GM23338 (cell line): ENCODE measurements at regions not wholly inside any gene's neighbourhood (a gene's known extent, or its start where the extent isn't known, plus 50 kb on each side); places are given as distances from the start of the nearest gene placed in this dataset.

Experiments used
- ATAC-seq: fragments of 200-7000 bp; cut with Tn5 transposase; 3 replicates; pipeline ENCODE4 v1.9.1; 2020
- DNase-seq: peaks from one replicate; pipeline ENCODE4 v3.0.0-alpha.2; 2015; ENCODE audit warnings: low spot score
- H2AFZ ChIP-seq: fragments of 200-600 bp; sonication (generic); 2 replicates; pipeline ENCODE4 v1.8.0; 2016; ENCODE audit warnings: antibody characterized with exemption, mild to moderate bottlenecking, moderate library complexity
- H3F3A ChIP-seq: fragments of 200-600 bp; sonication (generic); replicated peaks from 2 replicates; pipeline ENCODE4 v1.8.0; 2017; ENCODE audit warnings: antibody characterized with exemption, mixed run types, low read depth
- H3K27ac ChIP-seq: fragments of 200-600 bp; sonication (generic); 2 replicates; pipeline ENCODE4 v1.6.1; 2016; ENCODE audit warnings: low read depth
- H3K27me3 ChIP-seq: fragments of 200-600 bp; sonication (generic); 2 replicates; pipeline ENCODE4 v1.8.0; 2016; ENCODE audit warnings: mild to moderate bottlenecking, mixed run types, moderate library complexity; ENCODE audit not compliant: insufficient read depth
- H3K36me3 ChIP-seq: fragments of 200-600 bp; sonication (generic); 2 replicates; pipeline ENCODE4 v1.8.0; 2016; ENCODE audit warnings: mild to moderate bottlenecking; ENCODE audit not compliant: insufficient read depth
- H3K4me1 ChIP-seq: fragments of 200-600 bp; sonication (generic); 2 replicates; pipeline ENCODE4 v1.8.0; 2016; ENCODE audit warnings: mild to moderate bottlenecking, moderate library complexity; ENCODE audit not compliant: insufficient read depth
- H3K4me2 ChIP-seq: fragments of 200-600 bp; sonication (generic); 2 replicates; pipeline ENCODE4 v1.7.1; 2017; ENCODE audit warnings: mixed run types
- H3K4me3 ChIP-seq: fragments of 200-600 bp; sonication (generic); 2 replicates; pipeline ENCODE4 v1.6.1; 2016; ENCODE audit warnings: mixed run types
- H3K79me2 ChIP-seq: fragments of 200-600 bp; sonication (generic); replicated peaks from 2 replicates; pipeline ENCODE4 v1.8.0; 2017; ENCODE audit warnings: mild to moderate bottlenecking; ENCODE audit not compliant: insufficient read depth
- H3K9me2 ChIP-seq: fragments of 200-600 bp; sonication (generic); 2 replicates; pipeline ENCODE4 v1.8.0; 2017; ENCODE audit not compliant: insufficient read depth
- H4K20me1 ChIP-seq: fragments of 200-600 bp; sonication (generic); replicated peaks from 2 replicates; pipeline ENCODE4 v1.8.0; 2017; ENCODE audit warnings: mild to moderate bottlenecking; ENCODE audit not compliant: insufficient read depth
- H3K27ac Mint-ChIP-seq: 2 replicates; pipeline ENCODE4 v1.8.0; 2020; ENCODE audit warnings: inconsistent platforms, mild to moderate bottlenecking, moderate library complexity, mixed read lengths
- H3K27me3 Mint-ChIP-seq: 3 replicates; pipeline ENCODE4 v1.8.0; 2022; ENCODE audit warnings: low read depth, mild to moderate bottlenecking, moderate library complexity, mixed read lengths, inconsistent platforms; ENCODE audit not compliant: insufficient read depth, poor library complexity
- H3K36me3 Mint-ChIP-seq: 3 replicates; pipeline ENCODE4 v1.8.0; 2021; ENCODE audit warnings: low read depth, mild to moderate bottlenecking, inconsistent platforms, moderate library complexity, mixed read lengths
- H3K4me1 Mint-ChIP-seq: 3 replicates; pipeline ENCODE4 v1.8.0; 2020; ENCODE audit warnings: mild to moderate bottlenecking, inconsistent platforms, mixed read lengths
- H3K4me3 Mint-ChIP-seq: 3 replicates; pipeline ENCODE4 v1.8.0; 2021; ENCODE audit warnings: moderate library complexity, mild to moderate bottlenecking, inconsistent platforms, mixed read lengths
- H3K9me3 Mint-ChIP-seq: 3 replicates; pipeline ENCODE4 v1.8.0; 2020; ENCODE audit warnings: moderate library complexity, mild to moderate bottlenecking, inconsistent platforms, mixed read lengths
- CREB1 ChIP-seq: fragments of 250-450 bp; sonication (Bioruptor Pico); IDR thresholded peaks from 2 replicates; pipeline ENCODE4 v1.5.0; 2020; ENCODE audit warnings: low read depth, mild to moderate bottlenecking, moderate library complexity
- ETS1 ChIP-seq: IDR thresholded peaks from 2 replicates; pipeline ENCODE4 v1.6.1; 2016; ENCODE audit warnings: antibody characterized with exemption
- EZH2 ChIP-seq: fragments of 200-600 bp; sonication (generic); IDR thresholded peaks from one replicate; pipeline ENCODE4 v1.8.0; 2017; ENCODE audit warnings: antibody characterized with exemption, mild to moderate bottlenecking, low read depth; ENCODE audit not compliant: unreplicated experiment
- EZH2phosphoT487 ChIP-seq: fragments of 200-600 bp; sonication (generic); IDR thresholded peaks from one replicate; pipeline ENCODE4 v1.8.1; 2018; ENCODE audit warnings: antibody characterized with exemption; ENCODE audit not compliant: unreplicated experiment
- JUNB ChIP-seq: IDR thresholded peaks from one replicate; pipeline ENCODE4 v1.6.1; 2016; ENCODE audit warnings: antibody characterized with exemption; ENCODE audit not compliant: unreplicated experiment
- NANOG ChIP-seq: IDR thresholded peaks from 2 replicates; pipeline ENCODE4 v1.6.1; 2016; ENCODE audit warnings: antibody characterized with exemption, borderline replicate concordance
- POLR2AphosphoS5 ChIP-seq: IDR thresholded peaks from 2 replicates; pipeline ENCODE4 v1.6.1; 2016; ENCODE audit warnings: antibody characterized with exemption, low read depth
- STAT1 ChIP-seq: IDR thresholded peaks from one replicate; pipeline ENCODE4 v1.6.1; 2016; ENCODE audit warnings: antibody characterized with exemption; ENCODE audit not compliant: unreplicated experiment
- ZNF114 ChIP-seq: fragments of 250-450 bp; sonication (Bioruptor Pico); IDR thresholded peaks from 2 replicates; pipeline ENCODE4 v1.5.0; 2020; ENCODE audit warnings: mild to moderate bottlenecking, moderate library complexity
- ZNF331 ChIP-seq: fragments of 250-450 bp; sonication (Bioruptor Pico); IDR thresholded peaks from 2 replicates; pipeline ENCODE4 v1.5.0; 2020; ENCODE audit warnings: low read depth, mild to moderate bottlenecking, moderate library complexity
- ZNF462 ChIP-seq: fragments of 250-450 bp; sonication (Bioruptor Pico); IDR thresholded peaks from 2 replicates; pipeline ENCODE4 v1.5.0; 2020; ENCODE audit warnings: mild to moderate bottlenecking, moderate library complexity
- TF ChIP-seq, protein P1 (sequence below), 2 experiments: fragments of 200-600 bp in 1 of 2; sonication (generic) in 1 of 2; conservative IDR thresholded peaks; 2 replicates each; pipeline versions ENCODE4 v1.5.1 to v1.6.1; 2016 to 2017; ENCODE audit warnings: antibody characterized with exemption in 2 of 2, low read depth in 2 of 2, mild to moderate bottlenecking in 2 of 2, moderate library complexity in 1 of 2
- TF ChIP-seq, protein P2 (sequence below): IDR thresholded peaks from one replicate; pipeline ENCODE4 v1.6.1; 2018; ENCODE audit warnings: antibody characterized with exemption; ENCODE audit not compliant: unreplicated experiment

DNA sequence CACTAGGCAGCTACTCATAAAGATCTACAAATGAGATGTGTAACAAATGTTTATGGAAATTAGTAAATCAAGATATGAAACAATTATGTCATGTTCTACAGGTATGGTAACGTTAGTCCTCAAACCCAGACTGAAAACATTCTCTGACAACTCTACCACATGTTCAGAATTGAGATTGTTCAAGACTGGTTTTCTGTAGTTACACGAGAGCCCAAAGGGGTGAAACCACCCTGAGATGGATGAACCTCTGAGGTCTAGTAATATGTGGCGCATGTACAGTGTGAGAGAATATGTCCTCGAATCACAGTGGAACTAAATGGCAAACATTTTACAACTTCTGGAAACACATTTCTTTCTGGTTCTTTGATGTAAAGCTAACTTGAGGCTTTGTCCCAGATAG, 614.3 kb downstream of the ZEB2 start:
- H3K36me3 Mint-ChIP-seq = no peaks in the 10 kb centered on the region

More for the DNA sequence above, 614.3 kb downstream of the ZEB2 start:
- no peak for ATAC-seq
- H3K9me2 ChIP-seq = no peaks in the 10 kb centered on the region
- H3K27me3 ChIP-seq = peaks cover 9% of the 10 kb centered on the region; the same call in 1 of the 2 replicates
- no peak overlapping the region for H2AFZ ChIP-seq
- Mint-ChIP-seq H3K9me3 (no peaks in the 10 kb centered on the region), H3K27ac (no peak overlapping the region), H3K4me1 (peaks cover 34% of the 10 kb centered on the region), H3K27me3 (peaks cover 11% of the 10 kb centered on the region), H3K4me3 (no peak overlapping the region)
- no peak for DNase-seq
- no peaks in the 10 kb centered on the region for H4K20me1 ChIP-seq
- H3K36me3 ChIP-seq = no peaks in the 10 kb centered on the region
- H3F3A ChIP-seq = no peaks in the 10 kb centered on the region
- no peaks in the 10 kb centered on the region for H3K79me2 ChIP-seq
- no peak overlapping the region for H3K27ac ChIP-seq
- H3K4me3 ChIP-seq = no peak overlapping the region
- TF ChIP-seq NANOG (no peak), ZNF462 (CRISPR knock-in tag) (no peak), ZNF331 (no peak), EZH2phosphoT487 (no peak), EZH2 (no peak), STAT1 (no peak), CREB1 (no peak), ZNF114 (no peak), POLR2AphosphoS5 (no peak), JUNB (no peak), ETS1 (no peak)
- TF ChIP-seq, protein P1, sequence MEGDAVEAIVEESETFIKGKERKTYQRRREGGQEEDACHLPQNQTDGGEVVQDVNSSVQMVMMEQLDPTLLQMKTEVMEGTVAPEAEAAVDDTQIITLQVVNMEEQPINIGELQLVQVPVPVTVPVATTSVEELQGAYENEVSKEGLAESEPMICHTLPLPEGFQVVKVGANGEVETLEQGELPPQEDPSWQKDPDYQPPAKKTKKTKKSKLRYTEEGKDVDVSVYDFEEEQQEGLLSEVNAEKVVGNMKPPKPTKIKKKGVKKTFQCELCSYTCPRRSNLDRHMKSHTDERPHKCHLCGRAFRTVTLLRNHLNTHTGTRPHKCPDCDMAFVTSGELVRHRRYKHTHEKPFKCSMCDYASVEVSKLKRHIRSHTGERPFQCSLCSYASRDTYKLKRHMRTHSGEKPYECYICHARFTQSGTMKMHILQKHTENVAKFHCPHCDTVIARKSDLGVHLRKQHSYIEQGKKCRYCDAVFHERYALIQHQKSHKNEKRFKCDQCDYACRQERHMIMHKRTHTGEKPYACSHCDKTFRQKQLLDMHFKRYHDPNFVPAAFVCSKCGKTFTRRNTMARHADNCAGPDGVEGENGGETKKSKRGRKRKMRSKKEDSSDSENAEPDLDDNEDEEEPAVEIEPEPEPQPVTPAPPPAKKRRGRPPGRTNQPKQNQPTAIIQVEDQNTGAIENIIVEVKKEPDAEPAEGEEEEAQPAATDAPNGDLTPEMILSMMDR (conservative IDR thresholded peaks at IDR 0.05; ENCODE audit: low read depth in 2 of 2) = no peak
- TF ChIP-seq, protein P2, sequence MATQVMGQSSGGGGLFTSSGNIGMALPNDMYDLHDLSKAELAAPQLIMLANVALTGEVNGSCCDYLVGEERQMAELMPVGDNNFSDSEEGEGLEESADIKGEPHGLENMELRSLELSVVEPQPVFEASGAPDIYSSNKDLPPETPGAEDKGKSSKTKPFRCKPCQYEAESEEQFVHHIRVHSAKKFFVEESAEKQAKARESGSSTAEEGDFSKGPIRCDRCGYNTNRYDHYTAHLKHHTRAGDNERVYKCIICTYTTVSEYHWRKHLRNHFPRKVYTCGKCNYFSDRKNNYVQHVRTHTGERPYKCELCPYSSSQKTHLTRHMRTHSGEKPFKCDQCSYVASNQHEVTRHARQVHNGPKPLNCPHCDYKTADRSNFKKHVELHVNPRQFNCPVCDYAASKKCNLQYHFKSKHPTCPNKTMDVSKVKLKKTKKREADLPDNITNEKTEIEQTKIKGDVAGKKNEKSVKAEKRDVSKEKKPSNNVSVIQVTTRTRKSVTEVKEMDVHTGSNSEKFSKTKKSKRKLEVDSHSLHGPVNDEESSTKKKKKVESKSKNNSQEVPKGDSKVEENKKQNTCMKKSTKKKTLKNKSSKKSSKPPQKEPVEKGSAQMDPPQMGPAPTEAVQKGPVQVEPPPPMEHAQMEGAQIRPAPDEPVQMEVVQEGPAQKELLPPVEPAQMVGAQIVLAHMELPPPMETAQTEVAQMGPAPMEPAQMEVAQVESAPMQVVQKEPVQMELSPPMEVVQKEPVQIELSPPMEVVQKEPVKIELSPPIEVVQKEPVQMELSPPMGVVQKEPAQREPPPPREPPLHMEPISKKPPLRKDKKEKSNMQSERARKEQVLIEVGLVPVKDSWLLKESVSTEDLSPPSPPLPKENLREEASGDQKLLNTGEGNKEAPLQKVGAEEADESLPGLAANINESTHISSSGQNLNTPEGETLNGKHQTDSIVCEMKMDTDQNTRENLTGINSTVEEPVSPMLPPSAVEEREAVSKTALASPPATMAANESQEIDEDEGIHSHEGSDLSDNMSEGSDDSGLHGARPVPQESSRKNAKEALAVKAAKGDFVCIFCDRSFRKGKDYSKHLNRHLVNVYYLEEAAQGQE = no peak
- peaks cover 27% of the 10 kb centered on the region for H3K4me1 ChIP-seq
- H3K4me2 ChIP-seq = no peak overlapping the region
